Panc1 (cell line): ENCODE measurements at regions not wholly inside any gene's neighbourhood (a gene's known extent, or its start where the extent isn't known, plus 50 kb on each side); places are given as distances from the start of the nearest gene placed in this dataset.

Source experiments
- SIN3A ChIP-seq: IDR thresholded peaks from 2 replicates; pipeline ENCODE4 v1.6.1; 2012; ENCODE audit warnings: low read depth, mild to moderate bottlenecking, low read length, moderate library complexity, borderline replicate concordance; ENCODE audit not compliant: insufficient read depth
- TCF7L2 ChIP-seq: IDR thresholded peaks from 2 replicates; pipeline ENCODE4 v1.6.1; 2011; ENCODE audit warnings: mild to moderate bottlenecking, low read depth, low read length, inconsistent platforms
- TF ChIP-seq, protein P1 (sequence below): fragments of 450-650 bp; IDR thresholded peaks from 2 replicates; pipeline ENCODE4 v1.5.1; 2017; ENCODE audit warnings: mild to moderate bottlenecking

DNA sequence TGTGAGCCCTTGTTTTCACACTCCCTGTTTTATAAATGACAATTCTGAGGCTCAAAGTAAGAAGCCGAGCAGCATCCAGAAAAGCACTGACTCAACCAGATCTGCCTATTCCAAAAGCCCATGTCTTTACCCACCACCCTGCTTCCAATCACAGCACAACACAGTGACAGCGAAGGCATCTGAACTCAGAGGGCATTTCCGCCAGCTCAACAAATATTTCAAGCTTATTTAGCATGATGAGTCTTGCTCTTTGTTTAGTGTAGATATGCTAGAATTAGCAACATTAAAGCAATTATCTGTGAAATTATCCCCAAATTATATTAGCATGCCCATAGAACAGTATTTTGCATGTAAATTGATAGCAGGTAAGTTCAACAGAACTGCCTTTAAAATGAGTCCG is 359.1 kb upstream of the RAB6C start:
- TF ChIP-seq, protein P1, sequence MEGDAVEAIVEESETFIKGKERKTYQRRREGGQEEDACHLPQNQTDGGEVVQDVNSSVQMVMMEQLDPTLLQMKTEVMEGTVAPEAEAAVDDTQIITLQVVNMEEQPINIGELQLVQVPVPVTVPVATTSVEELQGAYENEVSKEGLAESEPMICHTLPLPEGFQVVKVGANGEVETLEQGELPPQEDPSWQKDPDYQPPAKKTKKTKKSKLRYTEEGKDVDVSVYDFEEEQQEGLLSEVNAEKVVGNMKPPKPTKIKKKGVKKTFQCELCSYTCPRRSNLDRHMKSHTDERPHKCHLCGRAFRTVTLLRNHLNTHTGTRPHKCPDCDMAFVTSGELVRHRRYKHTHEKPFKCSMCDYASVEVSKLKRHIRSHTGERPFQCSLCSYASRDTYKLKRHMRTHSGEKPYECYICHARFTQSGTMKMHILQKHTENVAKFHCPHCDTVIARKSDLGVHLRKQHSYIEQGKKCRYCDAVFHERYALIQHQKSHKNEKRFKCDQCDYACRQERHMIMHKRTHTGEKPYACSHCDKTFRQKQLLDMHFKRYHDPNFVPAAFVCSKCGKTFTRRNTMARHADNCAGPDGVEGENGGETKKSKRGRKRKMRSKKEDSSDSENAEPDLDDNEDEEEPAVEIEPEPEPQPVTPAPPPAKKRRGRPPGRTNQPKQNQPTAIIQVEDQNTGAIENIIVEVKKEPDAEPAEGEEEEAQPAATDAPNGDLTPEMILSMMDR, result no peak
- TF ChIP-seq TCF7L2, result no peak
- no peak for TF ChIP-seq SIN3A
